ENCODE measurements at regions not wholly inside any gene's neighbourhood (a gene's known extent, or its start where the extent isn't known, plus 50 kb on each side); places are given as distances from the start of the nearest gene placed in this dataset.

DNA sequence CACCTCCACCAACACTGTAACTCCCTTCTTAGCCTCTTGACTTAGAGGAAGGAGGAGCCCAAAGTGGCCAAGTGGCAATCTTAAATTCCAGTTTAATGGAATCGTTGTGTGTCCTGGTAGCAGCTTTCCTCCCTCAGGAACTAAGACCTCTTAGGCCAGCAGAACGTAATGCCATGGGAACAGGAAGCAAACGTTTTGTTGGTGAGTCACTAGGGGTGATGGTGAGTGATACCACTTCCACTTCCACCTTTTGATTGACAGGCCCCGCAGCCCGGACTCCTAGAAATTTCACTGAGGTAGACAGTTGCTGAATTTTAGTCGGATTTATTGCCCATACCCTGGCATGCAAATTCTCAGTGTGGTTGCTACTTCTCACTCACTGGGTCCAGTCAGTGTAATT lies 94.2 kb upstream of the FBN2 start:
- Histone ChIP-seq H3K4me1 (ENCODE audit: control insufficient read depth, insufficient read depth, low read length, poor library complexity, severe bottlenecking) (peaks cover 22% of the 10 kb centered on the region), H3K9me3 (ENCODE audit: control insufficient read depth, low read length) (peaks cover 17% of the 10 kb centered on the region), H3K4me3 (ENCODE audit: extremely low read depth, insufficient read depth, low read length, poor library complexity, severe bottlenecking) (no peak overlapping the region), H3K36me3 (ENCODE audit: control insufficient read depth, insufficient read depth, low read length) (no peaks in the 10 kb centered on the region), H3K27ac (ENCODE audit: low read depth, low read length, severe bottlenecking) (peak overlapping the region; percentile 83)
- WGBS, 2 experiments (ENCODE audit: insufficient coverage in 2 of 2) = 0 to 80% methylated on average over 1 to 2 of the region's 6 CpGs

DNA sequence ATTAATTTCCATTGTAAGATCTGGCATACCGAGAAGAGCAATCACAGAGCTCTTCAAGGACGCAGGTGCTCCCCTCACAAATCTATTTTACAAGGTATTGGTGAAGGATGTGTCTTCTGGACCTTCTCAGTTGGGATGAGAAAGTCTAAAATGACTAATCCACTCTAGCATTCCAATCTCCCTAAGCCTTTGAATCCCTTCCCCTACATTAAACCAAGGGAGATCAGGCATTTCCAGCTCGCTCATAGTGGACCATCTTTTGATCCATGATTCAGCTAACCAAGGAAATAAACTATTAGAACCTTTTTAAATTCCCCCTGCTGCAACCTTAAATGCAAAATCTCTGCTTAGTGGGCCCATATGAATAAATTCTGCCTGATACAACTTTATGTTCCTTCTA lies 95.9 kb upstream of the FBN2 start:
- no peak overlapping the region for H3K4me3 ChIP-seq (ENCODE audit: extremely low read depth, insufficient read depth, low read length, poor library complexity, severe bottlenecking)
- WGBS, 2 experiments (ENCODE audit: insufficient coverage in 2 of 2) = 83 to 100% methylated on average over 1 of the region's 3 CpGs
- H3K36me3 ChIP-seq (ENCODE audit: control insufficient read depth, insufficient read depth, low read length) = no peaks in the 10 kb centered on the region
- H3K27ac ChIP-seq (ENCODE audit: low read depth, low read length, severe bottlenecking) = no peak overlapping the region
- H3K4me1 ChIP-seq (ENCODE audit: control insufficient read depth, insufficient read depth, low read length, poor library complexity, severe bottlenecking) = peaks cover 23% of the 10 kb centered on the region
- H3K9me3 ChIP-seq (ENCODE audit: control insufficient read depth, low read length) = peaks cover 17% of the 10 kb centered on the region

DNA sequence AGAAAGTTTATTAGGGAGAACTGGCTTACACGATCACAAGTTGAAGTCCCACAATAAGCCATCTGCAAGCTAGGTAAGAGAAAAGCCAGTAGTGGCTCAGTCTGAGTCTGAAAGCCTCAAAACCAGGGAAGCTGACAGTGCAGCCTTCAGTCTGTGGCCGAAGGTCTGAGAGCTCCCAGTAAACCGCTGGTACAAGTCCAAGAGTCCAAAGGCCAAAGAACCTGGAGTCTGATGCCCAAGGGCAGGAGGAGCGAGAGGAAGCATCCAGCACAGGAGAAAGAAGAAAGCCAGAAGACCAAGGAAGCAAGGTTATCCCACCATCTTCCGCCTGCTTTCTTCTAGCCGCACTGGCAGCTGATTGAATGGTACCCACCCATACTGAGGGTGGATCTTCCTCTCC lies 97.3 kb upstream of the FBN2 start:
- peaks cover 23% of the 10 kb centered on the region for H3K4me1 ChIP-seq (ENCODE audit: control insufficient read depth, insufficient read depth, low read length, poor library complexity, severe bottlenecking)
- WGBS, 2 experiments (ENCODE audit: insufficient coverage in 2 of 2) = 92 to 100% methylated on average over 4 of the region's 6 CpGs
- H3K27ac ChIP-seq (ENCODE audit: low read depth, low read length, severe bottlenecking) = no peak overlapping the region
- H3K4me3 ChIP-seq (ENCODE audit: extremely low read depth, insufficient read depth, low read length, poor library complexity, severe bottlenecking) = no peak overlapping the region
- H3K9me3 ChIP-seq (ENCODE audit: control insufficient read depth, low read length) = peaks cover 17% of the 10 kb centered on the region
- H3K36me3 ChIP-seq (ENCODE audit: control insufficient read depth, insufficient read depth, low read length) = no peaks in the 10 kb centered on the region

DNA sequence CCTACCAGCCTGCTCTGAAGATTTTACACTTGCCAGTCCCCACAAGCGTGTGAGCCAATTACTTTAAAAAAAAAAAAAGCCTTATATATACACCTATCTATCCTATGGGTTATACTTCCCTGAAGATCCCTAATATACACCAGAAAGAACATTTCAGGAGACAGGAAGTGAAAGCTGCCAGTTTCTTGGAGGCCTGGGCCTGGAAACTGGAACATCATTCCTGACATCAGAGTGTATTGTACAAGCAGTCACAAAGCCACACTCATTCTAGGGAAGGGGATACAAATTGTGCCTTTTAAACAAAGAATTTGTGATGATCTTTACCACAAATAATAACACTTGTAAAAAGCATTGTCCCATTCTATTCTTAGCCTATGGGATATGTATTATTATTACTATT lies 98.3 kb upstream of the FBN2 start:
- Histone ChIP-seq H3K36me3 (ENCODE audit: control insufficient read depth, insufficient read depth, low read length) (no peaks in the 10 kb centered on the region), H3K4me1 (ENCODE audit: control insufficient read depth, insufficient read depth, low read length, poor library complexity, severe bottlenecking) (peaks cover 23% of the 10 kb centered on the region), H3K9me3 (ENCODE audit: control insufficient read depth, low read length) (peaks cover 8% of the 10 kb centered on the region), H3K4me3 (ENCODE audit: extremely low read depth, insufficient read depth, low read length, poor library complexity, severe bottlenecking) (no peak overlapping the region), H3K27ac (ENCODE audit: low read depth, low read length, severe bottlenecking) (no peak overlapping the region)
- WGBS, 2 experiments (ENCODE audit: insufficient coverage in 2 of 2) = 100% methylated on average over 1 of the region's 1 CpG; no CpG with 5 or more reads in 1 of the 2 experiments

DNA sequence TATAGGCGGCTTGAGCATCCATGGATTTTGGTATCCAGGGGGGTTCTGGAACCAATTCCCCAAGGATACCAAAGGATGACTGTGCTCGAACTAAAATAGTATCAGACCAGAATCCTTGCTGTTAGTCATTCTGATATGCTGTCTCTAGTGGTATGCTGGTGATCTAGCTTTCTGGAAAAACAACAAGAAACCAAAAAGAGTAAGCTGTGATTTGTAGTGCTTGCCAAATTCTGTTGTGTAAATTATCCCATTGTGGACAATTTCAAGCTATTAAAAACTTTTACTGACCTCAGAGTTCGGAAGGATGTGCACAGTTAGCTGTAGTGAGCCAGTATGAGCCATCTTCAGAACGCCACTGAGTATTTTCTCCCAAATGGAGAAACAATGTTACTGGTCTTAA lies 99.0 kb upstream of the FBN2 start:
- no peak overlapping the region for H3K27ac ChIP-seq (ENCODE audit: low read depth, low read length, severe bottlenecking)
- WGBS, 2 experiments (ENCODE audit: insufficient coverage in 2 of 2) = 93 to 96% methylated on average over 3 to 4 of the region's 4 CpGs
- peaks cover 4% of the 10 kb centered on the region for H3K9me3 ChIP-seq (ENCODE audit: control insufficient read depth, low read length)
- H3K4me1 ChIP-seq (ENCODE audit: control insufficient read depth, insufficient read depth, low read length, poor library complexity, severe bottlenecking) = peaks cover 17% of the 10 kb centered on the region
- H3K4me3 ChIP-seq (ENCODE audit: extremely low read depth, insufficient read depth, low read length, poor library complexity, severe bottlenecking) = no peak overlapping the region
- H3K36me3 ChIP-seq (ENCODE audit: control insufficient read depth, insufficient read depth, low read length) = no peaks in the 10 kb centered on the region

DNA sequence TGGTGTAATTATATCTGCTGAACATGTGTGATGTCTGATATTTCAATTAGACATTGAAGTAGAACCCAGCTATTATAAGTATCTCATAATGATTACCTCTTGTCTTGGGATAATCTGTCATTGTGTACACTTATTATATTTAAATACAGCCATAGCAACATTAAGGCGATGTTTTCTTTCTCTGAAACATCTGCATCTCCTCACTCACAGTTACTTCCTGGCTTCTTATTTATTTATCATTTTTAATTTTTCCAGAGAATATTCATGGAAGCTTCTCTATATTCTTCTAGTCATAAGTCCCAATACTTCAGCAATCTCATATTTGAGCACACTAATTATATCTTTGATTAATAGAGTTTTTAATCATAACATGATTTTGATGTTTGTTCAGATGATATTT lies 103.8 kb upstream of the FBN2 start:
- Histone ChIP-seq H3K9me3 (ENCODE audit: control insufficient read depth, low read length) (no peaks in the 10 kb centered on the region), H3K4me3 (ENCODE audit: extremely low read depth, insufficient read depth, low read length, poor library complexity, severe bottlenecking) (no peak overlapping the region), H3K36me3 (ENCODE audit: control insufficient read depth, insufficient read depth, low read length) (no peaks in the 10 kb centered on the region), H3K4me1 (ENCODE audit: control insufficient read depth, insufficient read depth, low read length, poor library complexity, severe bottlenecking) (peaks cover 5% of the 10 kb centered on the region), H3K27ac (ENCODE audit: low read depth, low read length, severe bottlenecking) (no peak overlapping the region)
- WGBS, 2 experiments (ENCODE audit: insufficient coverage in 2 of 2) = no CpG with 5 or more reads among the region's 1 CpG

DNA sequence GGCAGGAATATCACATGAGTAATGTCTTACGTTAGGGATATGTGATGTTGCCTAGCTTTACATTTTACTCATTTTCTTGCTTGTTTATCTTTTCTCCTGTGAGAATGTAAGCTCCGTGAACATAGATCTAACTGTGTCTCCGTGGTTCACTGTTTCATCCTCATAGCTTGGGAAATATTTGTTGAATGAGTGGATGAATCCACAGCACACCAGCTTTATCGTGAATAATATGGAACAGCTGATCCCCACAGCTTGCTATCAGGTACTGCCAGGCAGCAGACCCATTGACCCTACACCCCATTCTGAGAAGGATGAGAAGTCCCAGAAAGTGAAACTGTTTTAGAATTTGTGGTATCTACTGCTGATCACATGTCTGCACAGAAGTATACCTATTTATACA lies 106.8 kb upstream of the FBN2 start:
- no peaks in the 10 kb centered on the region for H3K36me3 ChIP-seq (ENCODE audit: control insufficient read depth, insufficient read depth, low read length)
- H3K9me3 ChIP-seq (ENCODE audit: control insufficient read depth, low read length) = no peaks in the 10 kb centered on the region
- WGBS, 2 experiments (ENCODE audit: insufficient coverage in 2 of 2) = no CpG with 5 or more reads among the region's 4 CpGs
- no peak overlapping the region for H3K4me3 ChIP-seq (ENCODE audit: extremely low read depth, insufficient read depth, low read length, poor library complexity, severe bottlenecking)
- no peak overlapping the region for H3K27ac ChIP-seq (ENCODE audit: low read depth, low read length, severe bottlenecking)
- no peaks in the 10 kb centered on the region for H3K4me1 ChIP-seq (ENCODE audit: control insufficient read depth, insufficient read depth, low read length, poor library complexity, severe bottlenecking)

DNA sequence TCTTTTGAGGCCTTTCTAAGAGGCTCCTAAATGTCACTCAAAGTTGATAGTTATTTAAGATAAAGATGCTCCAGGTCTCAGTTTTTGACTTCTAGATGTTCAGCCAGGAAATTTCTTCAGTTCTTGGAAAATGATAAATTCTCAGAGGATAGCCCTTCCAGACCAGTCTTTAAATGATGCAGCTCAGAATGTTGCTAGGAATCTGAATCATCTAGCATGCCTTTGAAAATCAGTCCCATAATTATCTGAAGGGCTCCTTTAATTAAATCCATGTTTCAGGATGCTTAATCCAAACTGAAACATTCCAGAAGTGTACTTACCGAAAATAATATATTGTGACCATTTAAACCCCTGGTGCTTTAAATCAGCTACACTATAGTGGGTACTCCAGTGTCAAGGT lies 107.5 kb upstream of the FBN2 start:
- no peaks in the 10 kb centered on the region for H3K36me3 ChIP-seq (ENCODE audit: control insufficient read depth, insufficient read depth, low read length)
- H3K27ac ChIP-seq (ENCODE audit: low read depth, low read length, severe bottlenecking) = no peak overlapping the region
- WGBS, 2 experiments (ENCODE audit: insufficient coverage in 2 of 2) = 80% methylated on average over 1 of the region's 1 CpG; no CpG with 5 or more reads in 1 of the 2 experiments
- no peaks in the 10 kb centered on the region for H3K9me3 ChIP-seq (ENCODE audit: control insufficient read depth, low read length)
- no peak overlapping the region for H3K4me3 ChIP-seq (ENCODE audit: extremely low read depth, insufficient read depth, low read length, poor library complexity, severe bottlenecking)
- H3K4me1 ChIP-seq (ENCODE audit: control insufficient read depth, insufficient read depth, low read length, poor library complexity, severe bottlenecking) = no peaks in the 10 kb centered on the region

DNA sequence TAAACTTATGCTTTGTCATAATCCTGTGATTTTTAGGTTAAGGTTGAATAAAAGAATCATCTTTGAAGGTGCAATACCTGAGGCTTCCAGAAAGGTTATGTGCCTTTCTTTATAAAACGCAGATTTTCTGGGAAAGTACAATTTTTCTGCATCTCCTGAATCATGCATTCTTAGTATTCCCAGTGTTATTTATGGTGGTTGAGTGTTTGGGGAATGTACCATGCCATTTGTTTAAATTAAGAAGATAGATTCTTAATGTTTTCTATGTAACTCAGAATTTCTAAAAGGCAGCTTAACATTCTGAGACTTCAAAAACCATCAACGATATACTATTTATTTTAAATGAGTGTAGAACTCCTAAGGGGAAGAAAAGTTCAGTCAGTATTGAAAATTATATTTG lies 108.1 kb upstream of the FBN2 start:
- Histone ChIP-seq H3K9me3 (ENCODE audit: control insufficient read depth, low read length) (no peaks in the 10 kb centered on the region), H3K27ac (ENCODE audit: low read depth, low read length, severe bottlenecking) (no peak overlapping the region), H3K4me1 (ENCODE audit: control insufficient read depth, insufficient read depth, low read length, poor library complexity, severe bottlenecking) (no peaks in the 10 kb centered on the region), H3K4me3 (ENCODE audit: extremely low read depth, insufficient read depth, low read length, poor library complexity, severe bottlenecking) (no peak overlapping the region), H3K36me3 (ENCODE audit: control insufficient read depth, insufficient read depth, low read length) (no peaks in the 10 kb centered on the region)
- no CpG with 5 or more reads among the region's 2 CpGs for WGBS, 2 experiments (ENCODE audit: insufficient coverage in 2 of 2)

DNA sequence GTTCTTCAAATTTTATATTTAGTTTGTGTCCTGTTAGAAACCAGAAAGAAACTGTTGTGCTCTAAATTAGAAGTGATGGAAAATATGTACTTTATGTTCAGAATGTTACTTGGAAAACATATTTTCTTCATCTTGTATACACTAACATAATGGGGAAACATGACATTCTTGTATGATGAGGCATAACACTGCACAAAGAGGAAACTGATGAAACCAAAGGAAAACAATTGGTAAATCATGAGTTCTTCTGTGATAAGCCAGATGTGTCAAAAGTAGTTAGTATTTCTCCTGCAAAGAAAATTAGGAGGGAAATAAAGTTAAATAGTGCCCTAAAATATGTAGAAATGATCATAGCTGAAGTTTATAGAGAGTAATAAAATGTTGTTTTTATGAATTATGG lies 111.1 kb upstream of the FBN2 start:
- no peaks in the 10 kb centered on the region for H3K36me3 ChIP-seq (ENCODE audit: control insufficient read depth, insufficient read depth, low read length)
- H3K4me1 ChIP-seq (ENCODE audit: control insufficient read depth, insufficient read depth, low read length, poor library complexity, severe bottlenecking) = no peaks in the 10 kb centered on the region
- no peak overlapping the region for H3K4me3 ChIP-seq (ENCODE audit: extremely low read depth, insufficient read depth, low read length, poor library complexity, severe bottlenecking)

DNA sequence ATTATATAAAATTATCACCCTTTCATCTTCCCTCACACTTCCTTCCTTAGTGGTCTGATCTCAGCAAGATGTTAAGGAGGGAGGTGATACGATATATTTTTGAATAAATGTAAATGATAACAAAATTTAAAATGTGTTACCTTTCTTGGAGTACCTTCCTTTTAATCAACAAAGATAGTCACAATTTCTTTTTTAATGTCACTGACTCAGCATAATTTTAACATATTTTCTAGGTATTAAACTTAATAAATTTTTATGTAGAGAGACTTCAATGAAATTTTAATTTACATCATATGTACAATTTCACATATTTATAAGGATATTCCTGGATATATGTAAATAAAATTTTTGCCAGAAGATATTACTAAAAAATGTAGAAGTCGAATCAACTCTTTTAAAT lies 125.0 kb upstream of the FBN2 start:
- Histone ChIP-seq H3K36me3 (ENCODE audit: control insufficient read depth, insufficient read depth, low read length) (no peaks in the 10 kb centered on the region), H3K4me3 (ENCODE audit: extremely low read depth, insufficient read depth, low read length, poor library complexity, severe bottlenecking) (no peak overlapping the region), H3K27ac (ENCODE audit: low read depth, low read length, severe bottlenecking) (no peak overlapping the region), H3K4me1 (ENCODE audit: control insufficient read depth, insufficient read depth, low read length, poor library complexity, severe bottlenecking) (peaks cover 3% of the 10 kb centered on the region), H3K9me3 (ENCODE audit: control insufficient read depth, low read length) (no peaks in the 10 kb centered on the region)
- WGBS, 2 experiments (ENCODE audit: insufficient coverage in 2 of 2) = no CpG with 5 or more reads among the region's 2 CpGs

More for the DNA sequence above, 111.1 kb upstream of the FBN2 start:
- Histone ChIP-seq H3K9me3 (ENCODE audit: control insufficient read depth, low read length) (no peaks in the 10 kb centered on the region), H3K27ac (ENCODE audit: low read depth, low read length, severe bottlenecking) (no peak overlapping the region)

All from mesodermal cell (in vitro differentiated cells).